Neutrophil (primary cell): ENCODE measurements at regions not wholly inside any gene's neighbourhood (a gene's known extent, or its start where the extent isn't known, plus 50 kb on each side); places are given as distances from the start of the nearest gene placed in this dataset.

Experiments
- H3K27ac ChIP-seq: fragments of 200-600 bp; sonication (generic); 2 replicates; pipeline ENCODE4 v1.5.1; 2016; ENCODE audit warnings: mild to moderate bottlenecking, moderate library complexity
- H3K27me3 ChIP-seq: fragments of 200-600 bp; sonication (generic); 2 replicates; pipeline ENCODE4 v1.6.0; 2016; ENCODE audit warnings: mild to moderate bottlenecking
- H3K36me3 ChIP-seq: fragments of 200-600 bp; sonication (generic); 2 replicates; pipeline ENCODE4 v1.5.1; 2017
- H3K4me1 ChIP-seq, 2 experiments: fragments of 200-600 bp in 1 of 2; sonication (generic) in 1 of 2; 1 replicate in 1 of 2; 2 replicates in 1 of 2; pipeline versions ENCODE4 v1.5.1 to v1.6.1; 2013 to 2016; ENCODE audit warnings: low read depth in 1 of 2, low read length in 1 of 2, mild to moderate bottlenecking in 1 of 2, moderate library complexity in 1 of 2; ENCODE audit not compliant: control insufficient read depth in 1 of 2, insufficient read depth in 1 of 2
- H3K4me3 ChIP-seq, 2 experiments: fragments of 200-600 bp in 1 of 2; sonication (generic) in 1 of 2; 1 replicate in 1 of 2; 2 replicates in 1 of 2; pipeline ENCODE4 v1.5.1; 2013 to 2016; ENCODE audit warnings: low read depth in 1 of 2, low read length in 1 of 2, mild to moderate bottlenecking in 1 of 2, moderate library complexity in 1 of 2
- H3K9me3 ChIP-seq: fragments of 200-600 bp; sonication (generic); 2 replicates; pipeline ENCODE4 v1.5.1; 2016
- CTCF ChIP-seq: fragments of 200-600 bp; sonication (generic); IDR thresholded peaks from 2 replicates; pipeline ENCODE4 v1.5.1; 2016; ENCODE audit warnings: antibody characterized with exemption

GRCh38 chr6:139470997-139471396 lies 96.5 kb upstream of the CITED2 start:
- Histone ChIP-seq H3K4me3 (no peak overlapping the region), H3K4me1 (peaks cover 30 to 31% of the 10 kb centered on the region in 2 experiments), H3K9me3 (no peaks in the 10 kb centered on the region), H3K36me3 (no peaks in the 10 kb centered on the region), H3K27ac (no peak overlapping the region), H3K27me3 (no peaks in the 10 kb centered on the region)
- TF ChIP-seq CTCF: no peak

GRCh38 chr6:139468178-139468819 lies 93.9 kb upstream of the CITED2 start:
- no peaks in the 10 kb centered on the region for H3K36me3 ChIP-seq
- no peaks in the 10 kb centered on the region for H3K27me3 ChIP-seq
- H3K27ac ChIP-seq: no peak overlapping the region
- no peaks in the 10 kb centered on the region for H3K9me3 ChIP-seq
- no peak overlapping the region for H3K4me3 ChIP-seq
- no peak for TF ChIP-seq CTCF
- H3K4me1 ChIP-seq: peaks cover 19 to 27% of the 10 kb centered on the region in 2 experiments

- TF ChIP-seq CTCF: no peak
- Histone ChIP-seq H3K27ac (no peak overlapping the region), H3K4me1 (peaks cover 4 to 5% of the 10 kb centered on the region in 2 experiments), H3K9me3 (no peaks in the 10 kb centered on the region), H3K4me3 (no peak overlapping the region), H3K36me3 (no peaks in the 10 kb centered on the region), H3K27me3 (no peaks in the 10 kb centered on the region)
Measured at GRCh38 chr6:139457476-139457875, 83.0 kb upstream of the CITED2 start.

- Histone ChIP-seq H3K4me1 (peaks cover 0 to 6% of the 10 kb centered on the region in 2 experiments), H3K27me3 (no peaks in the 10 kb centered on the region), H3K9me3 (no peaks in the 10 kb centered on the region), H3K36me3 (no peaks in the 10 kb centered on the region), H3K4me3 (no peak overlapping the region), H3K27ac (no peak overlapping the region)
- TF ChIP-seq CTCF: no peak
Measured at GRCh38 chr6:139452148-139452876, 77.9 kb upstream of the CITED2 start.

- H3K9me3 ChIP-seq: no peaks in the 10 kb centered on the region
- peaks cover 5 to 19% of the 10 kb centered on the region in 2 experiments for H3K4me1 ChIP-seq
- H3K4me3 ChIP-seq: no peak overlapping the region
- no peak overlapping the region for H3K27ac ChIP-seq
- no peak for TF ChIP-seq CTCF
- H3K27me3 ChIP-seq: no peaks in the 10 kb centered on the region
- no peaks in the 10 kb centered on the region for H3K36me3 ChIP-seq
Measured at GRCh38 chr6:139449611-139450000, 75.2 kb upstream of the CITED2 start.
